ENCODE measurements at regions not wholly inside any gene's neighbourhood (a gene's known extent, or its start where the extent isn't known, plus 50 kb on each side); places are given as distances from the start of the nearest gene placed in this dataset.

DNA sequence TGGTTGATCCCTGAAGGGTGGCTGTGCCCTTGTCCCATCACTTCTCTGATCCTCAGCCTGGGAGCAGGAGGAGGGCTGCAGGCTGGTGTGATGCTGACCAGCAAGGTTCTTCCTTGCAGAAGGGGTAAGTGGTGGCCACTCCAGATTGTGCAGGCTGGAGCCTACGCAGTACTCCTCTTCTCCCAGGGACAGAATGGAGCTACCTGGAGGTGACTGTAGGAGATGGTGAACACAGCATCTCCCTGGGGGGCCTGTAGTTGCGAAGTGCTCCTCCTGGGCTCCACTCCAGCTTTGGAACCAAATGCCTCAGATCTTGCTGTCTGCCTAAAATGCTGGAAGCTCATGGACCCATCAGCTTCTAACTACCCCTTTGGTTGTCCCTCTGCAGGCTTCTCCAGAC lies 323.6 kb upstream of the PODXL start:
- intact Hi-C loops (cut with micrococcal nuclease): no loop called here
- no peaks in the 10 kb centered on the region for H3K9me3 ChIP-seq (replicated peaks; ENCODE audit: control insufficient read depth, insufficient read depth, low read length)
- H3K79me2 ChIP-seq (ENCODE audit: control insufficient read depth, insufficient read depth, low read length): no peaks in the 10 kb centered on the region
- ChIA-PET POLR2A (no interaction called here), CTCF (no interaction called here)
- dilution Hi-C loops (cut with MboI; ENCODE audit: extremely low pct_ligation_motif_present, low sequenced_read_pairs): no loop called here
- peaks cover 5 to 19% of the 10 kb centered on the region in 2 experiments for H3K27me3 ChIP-seq (ENCODE audit: control insufficient read depth in 2 of 2, insufficient read depth in 2 of 2, low read length in 2 of 2)
- FAIRE-seq (no peak), DNase-seq (ENCODE audit: low read depth, low spot score) (no peak)
- no peak overlapping the region for H3K27ac ChIP-seq (ENCODE audit: insufficient read depth, low read depth, low read length)
- H4K20me1 ChIP-seq (replicated peaks; ENCODE audit: control insufficient read depth, extremely low read depth, insufficient read depth, low read length): no peaks in the 10 kb centered on the region
- no peaks in the 10 kb centered on the region for H3K4me1 ChIP-seq (ENCODE audit: control insufficient read depth, extremely low read depth, insufficient read depth, low read length)
- no peaks in the 10 kb centered on the region for H3K36me3 ChIP-seq (ENCODE audit: control insufficient read depth in 2 of 2, extremely low read depth in 1 of 2, insufficient read depth in 2 of 2, low read length in 2 of 2)
- BruUV-seq (replicated peaks): no TSS peak
- no peak overlapping the region for H3K9ac ChIP-seq (replicated peaks; ENCODE audit: extremely low read depth, insufficient read depth, low read length)
- no peaks in the 10 kb centered on the region for H3K9me1 ChIP-seq (replicated peaks; ENCODE audit: control insufficient read depth, extremely low read depth, insufficient read depth, low read length)
- no peak overlapping the region for H3K4me3 ChIP-seq (replicated peaks in 1 of 3; ENCODE audit: insufficient read depth in 1 of 3, low read depth in 1 of 3, low read length in 3 of 3)
- H2AFZ ChIP-seq (ENCODE audit: low read depth, low read length): no peak overlapping the region
- TF ChIP-seq, protein P1, sequence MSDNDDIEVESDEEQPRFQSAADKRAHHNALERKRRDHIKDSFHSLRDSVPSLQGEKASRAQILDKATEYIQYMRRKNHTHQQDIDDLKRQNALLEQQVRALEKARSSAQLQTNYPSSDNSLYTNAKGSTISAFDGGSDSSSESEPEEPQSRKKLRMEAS (IDR thresholded peaks at IDR 0.05; ENCODE audit: insufficient read depth, insufficient read length): no peak
- TF ChIP-seq EZH2 (IDR thresholded peaks at IDR 0.05; ENCODE audit: borderline replicate concordance, low read depth, low read length, severe bottlenecking): no peak
- TF ChIP-seq POLR2AphosphoS5 (IDR thresholded peaks at IDR 0.05; ENCODE audit: insufficient read depth, low read depth, low read length): no peak
- no peak for TF ChIP-seq CTCF (IDR thresholded peaks at IDR 0.05; ENCODE audit: extremely low read depth in 1 of 2, insufficient read depth in 1 of 2, low read depth in 1 of 2, low read length in 2 of 2)
- no peak for TF ChIP-seq POLR2A (IDR thresholded peaks at IDR 0.05; ENCODE audit: low read depth, low read length)
- no peak overlapping the region for H3K4me2 ChIP-seq (ENCODE audit: insufficient read depth, low read length)

GRCh38 chr7:131879424-131879823 lies 323.0 kb upstream of the PODXL start:
- Histone ChIP-seq H3K4me1 (ENCODE audit: control insufficient read depth, extremely low read depth, insufficient read depth, low read length) (no peaks in the 10 kb centered on the region), H3K9ac (replicated peaks; ENCODE audit: extremely low read depth, insufficient read depth, low read length) (no peak overlapping the region), H3K79me2 (ENCODE audit: control insufficient read depth, insufficient read depth, low read length) (no peaks in the 10 kb centered on the region), H3K27me3 (ENCODE audit: control insufficient read depth in 2 of 2, insufficient read depth in 2 of 2, low read length in 2 of 2) (peaks cover 8 to 18% of the 10 kb centered on the region in 2 experiments), H3K4me2 (ENCODE audit: insufficient read depth, low read length) (no peak overlapping the region), H3K4me3 (replicated peaks in 1 of 3; ENCODE audit: insufficient read depth in 1 of 3, low read depth in 1 of 3, low read length in 3 of 3) (no peak overlapping the region), H2AFZ (ENCODE audit: low read depth, low read length) (no peak overlapping the region), H3K9me3 (replicated peaks; ENCODE audit: control insufficient read depth, insufficient read depth, low read length) (no peaks in the 10 kb centered on the region), H3K36me3 (ENCODE audit: control insufficient read depth in 2 of 2, extremely low read depth in 1 of 2, insufficient read depth in 2 of 2, low read length in 2 of 2) (no peaks in the 10 kb centered on the region), H3K27ac (ENCODE audit: insufficient read depth, low read depth, low read length) (no peak overlapping the region), H4K20me1 (replicated peaks; ENCODE audit: control insufficient read depth, extremely low read depth, insufficient read depth, low read length) (no peaks in the 10 kb centered on the region), H3K9me1 (replicated peaks; ENCODE audit: control insufficient read depth, extremely low read depth, insufficient read depth, low read length) (no peaks in the 10 kb centered on the region)
- intact Hi-C loops (cut with micrococcal nuclease): no loop called here
- dilution Hi-C loops (cut with MboI; ENCODE audit: extremely low pct_ligation_motif_present, low sequenced_read_pairs): no loop called here
- BruUV-seq (replicated peaks): no TSS peak
- no peak for DNase-seq (ENCODE audit: low read depth, low spot score)
- ChIA-PET CTCF (interaction anchor here (0.6 to 1.4 kb wide), 2 partner anchors 20 to 46 kb away, joined by 3 to 7 read pairs; no protein-coding TSS in a partner anchor), POLR2A (no interaction called here)
- FAIRE-seq: no peak
- TF ChIP-seq EZH2 (IDR thresholded peaks at IDR 0.05; ENCODE audit: borderline replicate concordance, low read depth, low read length, severe bottlenecking): no peak
- no peak for TF ChIP-seq CTCF (IDR thresholded peaks at IDR 0.05; ENCODE audit: extremely low read depth in 1 of 2, insufficient read depth in 1 of 2, low read depth in 1 of 2, low read length in 2 of 2)
- TF ChIP-seq GATA2 (IDR thresholded peaks at IDR 0.05; ENCODE audit: insufficient read depth, insufficient read length, low read depth, low read length): no peak
- TF ChIP-seq POLR2A (IDR thresholded peaks at IDR 0.05; ENCODE audit: low read depth, low read length): no peak
- no peak for TF ChIP-seq FOS (IDR thresholded peaks at IDR 0.05; ENCODE audit: borderline replicate concordance, insufficient read depth, low read length)
- TF ChIP-seq, protein P1 (IDR thresholded peaks at IDR 0.05; ENCODE audit: insufficient read depth, insufficient read length): no peak
- TF ChIP-seq MYC (IDR thresholded peaks at IDR 0.05; ENCODE audit: low read depth, low read length): no peak
